Stimulated activated CD8-positive, alpha-beta memory T cell treated with anti-CD3 and anti-CD28 coated beads, Interleukin-12 subunit alpha, Interleukin-12 subunit beta, amount 100 ng/mL, for 4 hours (primary cell): ENCODE measurements at regions not wholly inside any gene's neighbourhood (a gene's known extent, or its start where the extent isn't known, plus 50 kb on each side); places are given as distances from the start of the nearest gene placed in this dataset.
"Not testable (repeated sequence)": the region's sequence is repeated elsewhere in the genome, so short reads cannot be mapped to it uniquely, and the experiment has no call there.

ENCODE experiments used
- DNase-seq: peaks from one replicate; pipeline ENCODE4 v3.0.0-alpha.2; 2020; ENCODE audit warnings: low read depth

GRCh38 chr5:15021266-15022046 is 149.9 kb upstream of the ANKH start:
- no peak for DNase-seq

DNA sequence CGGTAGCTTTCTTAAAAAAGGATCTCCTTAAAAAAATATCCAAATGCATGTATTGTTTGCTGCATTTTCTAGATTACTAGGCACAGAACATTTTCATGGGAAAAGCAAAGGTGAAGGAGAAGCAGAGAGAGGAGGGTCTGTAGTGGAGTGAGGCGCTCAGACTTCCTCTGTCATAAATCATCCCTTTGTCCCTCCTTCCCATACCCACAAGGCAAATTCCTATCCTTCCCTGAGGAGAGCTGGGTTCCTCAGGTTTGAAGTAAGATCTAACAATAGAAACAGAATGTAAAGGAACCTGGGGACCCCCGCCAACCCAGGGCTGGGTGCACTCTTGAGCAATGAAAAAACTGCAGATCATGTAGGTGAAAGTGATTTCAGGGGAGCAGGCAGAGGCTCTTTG is 149.2 kb upstream of the ANKH start:
- no peak for DNase-seq

- DNase-seq = no peak
Measured at GRCh38 chr5:15014809-15015208, 143.2 kb upstream of the ANKH start.

DNA sequence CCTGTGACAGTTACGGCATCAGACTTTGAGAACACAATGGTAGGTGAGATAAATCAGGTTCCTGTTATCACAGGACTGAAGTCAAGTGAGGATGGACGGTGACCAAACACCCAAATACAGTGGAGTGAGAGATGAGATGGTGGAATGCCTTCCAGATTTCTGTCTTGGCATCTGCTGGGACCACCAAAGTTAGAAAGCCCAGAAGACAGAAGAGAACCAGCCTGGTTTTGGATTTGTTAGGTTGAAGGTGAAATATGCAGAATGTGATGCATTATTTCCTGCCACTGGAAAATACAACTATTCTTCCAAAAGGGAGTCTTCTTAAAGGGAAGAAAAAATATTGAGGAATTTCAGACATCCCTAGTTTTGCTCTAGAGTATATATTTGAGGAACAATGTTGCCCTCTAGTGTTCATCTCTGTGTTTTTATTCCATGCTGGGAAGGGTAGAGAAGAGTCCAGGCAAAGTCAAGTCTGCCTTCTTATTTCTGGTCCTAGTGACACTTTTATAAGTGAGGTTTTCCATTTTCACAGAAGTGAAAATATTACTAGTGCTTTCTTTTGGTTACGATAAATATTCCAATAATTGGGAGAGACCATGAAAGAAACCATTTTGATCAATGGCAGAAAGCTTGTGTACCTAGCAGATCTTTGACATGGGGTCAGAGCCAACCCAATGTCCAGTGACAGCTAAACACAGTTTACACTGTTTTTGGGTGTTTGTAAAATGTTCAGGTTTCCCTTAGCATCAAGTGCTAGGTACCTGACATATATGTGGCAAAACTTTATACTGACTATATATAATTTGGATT is 142.3 kb upstream of the ANKH start:
- no peak for DNase-seq

- no peak for DNase-seq
Measured at GRCh38 chr5:15012061-15012460, 140.5 kb upstream of the ANKH start.

DNA sequence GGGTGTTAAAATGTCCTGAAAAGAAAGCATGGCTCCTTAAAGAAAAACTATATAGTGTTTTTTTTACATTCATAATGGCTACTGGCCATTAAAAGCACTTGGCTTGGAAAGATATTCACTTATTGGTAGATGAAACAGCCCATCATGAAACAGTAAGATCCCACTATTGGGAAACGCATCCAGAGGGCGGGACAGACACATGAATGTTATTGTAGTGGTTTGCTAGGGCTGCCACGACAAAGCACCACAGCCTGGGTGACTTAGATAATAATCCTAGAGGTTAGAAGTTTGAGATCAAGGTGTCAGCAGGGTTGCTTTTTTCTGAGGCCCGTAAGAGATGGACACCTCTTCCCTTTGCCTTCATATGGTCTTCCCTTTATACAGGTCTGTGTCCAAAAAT is 139.4 kb upstream of the ANKH start:
- DNase-seq = no peak

DNA sequence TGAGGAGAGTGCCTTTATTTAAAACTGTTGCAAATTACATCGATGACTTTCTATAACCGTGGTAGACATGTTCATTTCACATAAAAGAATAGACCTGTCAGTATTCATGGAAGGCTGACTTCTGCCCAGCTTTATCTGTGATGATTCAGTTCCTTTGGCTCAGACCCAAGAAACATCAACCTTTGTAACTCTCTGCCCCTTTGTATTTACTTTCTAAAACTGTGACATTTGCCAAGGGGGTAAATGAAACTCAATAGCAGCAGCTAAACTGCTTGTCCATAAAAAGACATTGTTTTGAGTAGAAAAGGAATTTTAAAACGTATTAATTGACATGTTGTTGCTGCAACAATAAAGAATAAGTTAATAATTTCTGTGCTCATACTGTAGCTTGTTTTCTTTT is 137.8 kb upstream of the ANKH start:
- DNase-seq = no peak

DNA sequence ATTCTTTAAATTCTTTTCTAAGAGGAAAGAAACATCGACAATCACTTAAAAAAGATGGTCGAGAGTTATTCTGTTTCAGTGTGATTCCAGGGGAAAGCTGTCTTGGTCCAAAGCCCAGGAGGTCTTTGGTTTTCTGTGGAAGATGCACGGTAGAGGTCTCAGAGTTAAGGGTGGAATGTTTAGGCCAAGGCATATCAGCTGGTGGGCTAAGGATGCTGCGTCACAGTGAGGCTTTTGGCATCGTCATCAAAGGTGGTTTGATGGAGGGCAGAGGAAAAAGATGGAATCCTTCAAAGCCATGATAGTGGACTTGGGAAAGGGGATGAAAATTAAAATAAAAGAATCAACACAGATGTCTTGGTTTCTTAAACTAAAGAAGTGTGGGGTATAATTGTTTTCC is 137.3 kb upstream of the ANKH start:
- DNase-seq = no peak

- no peak for DNase-seq
Measured at GRCh38 chr5:15008476-15008875, 136.9 kb upstream of the ANKH start.

GRCh38 chr5:15007646-15008045 is 136.1 kb upstream of the ANKH start:
- DNase-seq = no peak

DNA sequence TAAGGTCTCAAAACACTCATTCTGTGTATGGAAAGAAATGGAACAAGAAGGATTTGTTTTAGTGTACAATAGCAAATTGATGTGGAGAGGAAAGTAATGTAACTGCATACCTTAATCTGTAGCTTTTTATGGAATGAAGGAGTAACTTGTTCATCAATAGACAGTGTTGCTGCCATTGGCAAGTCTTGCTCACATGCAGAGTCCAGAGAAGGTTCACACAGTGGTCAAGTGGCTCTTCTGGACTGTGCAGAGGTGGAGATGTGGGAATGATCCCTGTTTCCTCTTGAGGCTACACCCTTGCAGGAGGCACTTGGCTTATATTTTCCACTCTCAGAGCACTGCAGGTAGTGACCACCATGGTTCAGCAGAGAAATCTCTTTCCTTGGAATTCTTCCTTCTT is 132.9 kb upstream of the ANKH start:
- no peak for DNase-seq

DNA sequence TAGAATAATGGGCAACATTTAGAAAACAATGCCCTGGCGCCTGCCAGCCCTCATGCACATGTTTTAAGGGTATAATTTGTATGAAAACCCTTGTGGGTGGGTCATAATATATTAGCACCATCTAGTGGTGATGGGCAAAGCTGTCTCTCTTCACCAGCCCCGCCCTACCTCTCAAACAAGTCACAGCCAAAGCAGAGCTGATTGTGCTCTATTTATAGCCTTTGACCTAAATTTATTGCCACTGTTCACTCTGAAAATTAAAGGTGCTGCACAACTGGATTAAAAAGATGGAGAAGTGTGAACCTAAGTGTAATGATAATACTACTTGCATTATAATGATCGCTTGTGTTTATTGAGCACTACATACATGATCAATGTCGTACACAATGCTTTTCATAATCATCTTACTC is 131.9 kb upstream of the ANKH start:
- peak; percentile 19 for DNase-seq

GRCh38 chr5:15002791-15003190 is 131.2 kb upstream of the ANKH start:
- no peak for DNase-seq

DNA sequence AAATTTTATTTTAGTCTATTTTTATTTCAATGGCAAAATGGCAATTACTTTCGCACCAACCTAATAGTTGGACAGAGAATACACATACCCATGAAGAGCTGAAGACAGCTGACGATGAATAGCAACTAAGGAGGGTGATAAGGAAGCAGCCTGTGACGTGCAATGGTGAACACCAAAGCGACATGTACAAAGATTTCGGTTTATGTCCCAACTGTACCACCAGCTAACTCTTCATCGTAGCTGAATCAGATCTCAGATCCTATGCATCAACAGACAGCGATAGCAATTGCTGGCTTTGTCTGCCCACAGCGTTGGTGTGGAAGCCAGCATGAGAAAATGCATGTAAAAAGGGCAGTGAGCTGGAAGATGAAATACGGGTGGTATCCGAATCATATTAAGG is 130.6 kb upstream of the ANKH start:
- DNase-seq = no peak

DNA sequence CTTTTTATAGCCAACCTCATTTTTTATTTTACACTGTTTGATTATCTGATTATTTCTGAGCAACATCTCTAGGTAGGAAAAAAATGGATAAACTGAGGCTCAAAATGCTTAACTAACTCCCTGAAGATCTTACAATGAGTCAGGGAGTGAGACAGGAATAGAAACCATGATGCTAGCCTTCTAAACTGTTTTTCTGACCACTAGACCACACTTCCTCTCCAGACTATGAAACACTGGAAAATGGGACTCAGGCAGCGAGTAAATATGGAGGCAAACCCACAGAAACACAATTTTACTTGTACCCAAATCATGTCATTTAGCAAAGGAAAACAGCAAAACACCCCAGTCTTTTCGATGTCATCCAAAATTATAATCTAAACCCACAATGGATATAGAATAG is 129.9 kb upstream of the ANKH start:
- DNase-seq = no peak

DNA sequence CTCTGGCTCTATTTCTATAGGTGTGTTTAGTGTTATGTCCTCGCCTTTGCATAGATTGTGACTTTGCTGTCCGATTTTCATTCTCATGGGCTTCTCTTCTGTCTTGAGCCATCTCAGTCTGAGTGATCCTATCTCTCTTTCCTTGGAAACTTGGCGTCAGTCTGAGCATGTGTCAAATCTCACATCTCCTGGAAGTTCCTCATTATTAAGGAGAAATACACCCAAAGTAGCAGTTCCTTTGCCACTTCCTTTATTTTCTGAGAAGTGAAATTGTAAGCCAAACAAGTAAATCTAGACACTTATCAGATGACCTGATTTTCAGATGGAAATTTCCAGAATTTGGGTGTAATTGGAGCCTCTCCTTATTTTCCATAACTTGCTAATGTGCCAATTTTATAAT is 126.9 kb upstream of the ANKH start:
- no peak for DNase-seq

GRCh38 chr5:14996997-14997396 is 125.4 kb upstream of the ANKH start:
- DNase-seq = no peak

GRCh38 chr5:14995229-14995628 is 123.7 kb upstream of the ANKH start:
- no peak for DNase-seq

DNA sequence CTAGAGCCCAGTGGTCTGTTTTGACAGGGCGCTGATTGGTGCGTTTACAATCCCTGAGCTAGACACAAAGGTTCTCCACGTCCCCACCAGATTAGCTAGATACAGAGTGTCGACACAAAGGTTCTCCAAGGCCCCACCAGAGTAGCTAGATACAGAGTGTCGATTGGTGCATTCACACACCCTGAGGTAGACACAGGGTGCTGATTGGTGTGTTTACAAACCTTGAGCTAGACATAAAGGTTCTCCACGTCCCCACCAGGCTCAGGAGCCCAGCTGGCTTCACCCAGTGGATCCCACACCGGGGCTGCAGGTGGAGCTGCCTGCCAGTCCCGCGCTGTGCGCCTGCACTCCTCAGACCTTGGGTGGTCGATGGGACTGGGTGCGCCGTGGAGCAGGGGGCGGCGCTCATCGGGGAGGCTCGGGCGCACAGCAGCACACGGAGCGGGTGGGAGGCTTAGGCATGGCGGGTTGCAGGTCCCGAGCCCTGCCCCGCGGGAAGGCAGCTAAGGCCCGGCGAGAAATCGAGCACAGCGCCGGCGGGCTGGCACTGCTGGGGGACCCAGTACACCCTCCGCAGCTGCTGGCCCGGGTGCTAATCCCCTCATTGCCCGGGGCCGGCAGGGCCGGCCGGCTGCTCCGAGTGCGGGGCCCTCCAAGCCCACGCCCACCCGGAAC is 122.0 kb upstream of the ANKH start:
- not testable (repeated sequence) for DNase-seq

DNA sequence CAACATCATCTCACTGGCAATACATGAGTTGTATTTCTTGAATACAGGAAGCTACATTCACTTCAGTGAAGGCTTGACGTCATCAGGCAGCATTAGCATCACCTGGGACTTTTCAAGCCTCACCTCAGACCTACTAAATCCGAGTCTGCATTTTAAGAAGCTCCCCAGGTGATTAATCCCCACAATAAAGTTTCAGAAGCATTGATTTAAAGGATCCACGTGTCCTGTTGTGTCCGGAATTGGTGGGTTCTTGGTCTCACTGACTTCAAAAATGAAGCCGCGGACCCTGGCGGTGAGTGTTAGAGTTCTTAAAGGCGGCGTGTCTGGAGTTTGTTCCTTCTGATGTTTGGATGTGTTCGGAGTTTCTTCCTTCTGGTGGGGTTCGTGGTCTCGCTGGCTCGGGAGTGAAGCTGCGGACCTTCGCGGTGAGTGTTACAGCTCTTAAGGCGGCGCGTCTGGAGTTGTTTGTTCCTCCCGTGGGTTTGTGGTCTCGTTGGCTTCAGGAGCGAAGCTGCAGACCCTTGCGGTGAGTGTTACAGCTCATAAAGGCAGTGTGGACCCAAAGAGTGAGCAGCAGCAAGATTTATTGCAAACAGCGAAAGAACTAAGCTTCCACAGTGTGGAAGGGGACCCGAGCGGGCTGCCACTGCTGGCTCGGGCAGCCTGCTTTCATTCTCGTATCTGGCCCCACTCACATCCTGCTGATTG is 121.3 kb upstream of the ANKH start:
- peak; percentile 21 for DNase-seq

GRCh38 chr5:14988223-14988622 is 116.6 kb upstream of the ANKH start:
- no peak for DNase-seq

GRCh38 chr5:14986413-14986812 is 114.8 kb upstream of the ANKH start:
- no peak for DNase-seq
